HG03097 (cell line): ENCODE measurements at regions not wholly inside any gene's neighbourhood (a gene's known extent, or its start where the extent isn't known, plus 50 kb on each side); places are given as distances from the start of the nearest gene placed in this dataset.

Experiments used
- ATAC-seq: cut with Tn5 transposase; IDR thresholded peaks from one replicate; pipeline ENCODE4 v1.9.1; 2021; ENCODE audit not compliant: unreplicated experiment, low FRiP score

- ATAC-seq: no peak
Measured at GRCh38 chrX:51798701-51799100, 55.5 kb downstream of the GSPT2 start.

DNA sequence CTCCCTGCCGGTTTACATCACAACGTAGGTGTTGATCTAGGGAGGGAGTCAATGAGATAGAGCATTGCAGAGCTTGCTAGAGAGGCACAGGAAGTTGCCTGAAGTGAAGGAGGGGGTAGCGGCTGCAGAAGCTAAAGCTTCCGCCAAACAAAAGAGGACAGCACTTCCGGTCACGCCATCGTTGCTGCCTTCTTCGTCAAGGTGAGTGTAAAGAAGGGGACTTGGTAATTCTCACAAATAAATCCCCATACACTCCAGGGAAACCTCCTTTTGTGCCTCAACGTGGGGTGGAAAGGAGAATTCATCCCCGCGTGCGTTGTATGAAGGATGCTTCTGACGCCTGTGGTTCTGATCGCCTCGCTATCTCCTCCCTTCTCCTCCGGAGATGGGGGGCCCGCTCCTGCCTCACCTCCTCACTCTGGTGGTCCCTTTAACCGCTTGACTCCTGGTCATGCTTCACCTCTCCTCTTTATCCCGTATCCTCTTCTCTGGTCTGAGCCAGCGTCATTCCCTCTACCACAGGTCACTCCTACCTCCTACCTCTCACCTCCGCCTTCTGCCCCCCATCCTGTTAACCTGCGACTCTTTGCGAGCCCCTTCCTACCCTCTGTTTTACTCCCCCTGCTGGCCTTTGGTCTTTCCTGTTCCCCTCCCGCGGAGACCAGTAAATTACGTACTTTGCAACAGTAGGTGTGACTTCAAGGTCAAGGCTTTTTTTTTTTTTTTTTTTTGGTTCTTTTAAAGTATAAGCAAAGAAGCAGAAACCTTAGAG, 59.9 kb downstream of the GSPT2 start:
- peak; percentile 76 for ATAC-seq

- ATAC-seq: no peak
Measured at GRCh38 chrX:51803833-51804232, 60.6 kb downstream of the GSPT2 start.

DNA sequence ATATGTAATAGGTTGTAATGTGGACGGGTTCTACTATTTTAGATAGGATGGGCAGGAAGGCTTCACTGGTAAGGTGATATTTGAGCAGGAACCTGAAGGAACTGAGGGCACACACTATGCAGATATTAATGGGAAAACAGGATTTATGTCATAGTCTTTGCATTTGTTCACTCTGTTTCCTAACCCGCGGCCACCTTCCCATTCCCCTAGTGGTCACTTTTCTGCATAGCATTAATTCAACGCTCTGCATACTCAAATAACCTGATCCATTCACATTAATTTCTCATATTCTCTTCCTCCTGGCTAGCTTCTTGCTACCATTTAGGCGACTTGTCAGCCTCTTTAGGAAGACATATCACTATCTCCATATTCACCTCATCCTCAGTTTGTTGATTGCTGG, 61.5 kb downstream of the GSPT2 start:
- no peak for ATAC-seq

DNA sequence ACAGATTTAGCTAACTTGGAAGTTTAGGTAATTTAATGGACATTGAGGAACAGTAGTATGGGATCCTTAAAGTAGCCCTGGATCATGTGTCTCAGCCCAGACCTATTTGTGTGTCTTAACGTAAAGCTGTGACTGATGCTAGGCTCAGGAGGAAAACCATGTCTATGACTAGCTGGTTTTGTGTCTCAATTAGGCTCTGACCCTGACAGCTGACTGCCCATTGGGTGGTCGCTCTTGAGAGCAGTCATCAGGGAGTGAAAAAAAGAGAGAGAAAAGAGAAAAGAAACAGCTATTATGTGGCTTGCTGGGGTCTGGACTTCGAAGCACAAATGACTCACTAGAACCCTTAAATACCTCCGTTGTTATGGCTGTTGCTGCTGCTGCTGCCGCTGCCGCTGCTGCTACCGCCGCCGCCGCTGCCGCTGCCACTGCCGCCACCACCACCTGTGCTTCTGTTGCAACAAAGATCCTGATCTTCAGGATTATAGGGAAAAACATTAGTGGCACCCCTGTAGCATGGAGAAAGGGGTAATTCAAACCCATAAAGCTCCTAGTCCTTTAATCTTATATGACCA, 70.7 kb downstream of the GSPT2 start:
- no peak for ATAC-seq

DNA sequence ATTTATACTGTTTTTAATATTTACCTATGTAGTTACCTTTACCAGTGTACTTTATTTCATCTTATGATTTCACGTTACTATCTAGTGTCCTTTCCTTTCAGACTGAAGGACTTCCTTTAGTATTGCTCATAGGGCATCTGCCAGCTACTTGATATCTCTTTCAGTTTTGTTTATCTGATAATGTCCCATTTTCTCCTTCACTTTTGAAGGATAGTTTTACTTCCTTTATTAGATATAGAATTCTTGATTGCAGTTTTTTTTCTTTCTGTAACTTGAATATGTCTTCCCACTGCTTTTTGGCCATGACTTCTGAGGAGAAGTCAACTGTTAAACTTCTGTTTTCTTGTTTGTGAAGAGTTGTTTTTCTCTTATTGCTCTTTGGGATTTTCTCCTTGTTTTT, 69.4 kb upstream of the MAGED1 start:
- ATAC-seq: no peak

DNA sequence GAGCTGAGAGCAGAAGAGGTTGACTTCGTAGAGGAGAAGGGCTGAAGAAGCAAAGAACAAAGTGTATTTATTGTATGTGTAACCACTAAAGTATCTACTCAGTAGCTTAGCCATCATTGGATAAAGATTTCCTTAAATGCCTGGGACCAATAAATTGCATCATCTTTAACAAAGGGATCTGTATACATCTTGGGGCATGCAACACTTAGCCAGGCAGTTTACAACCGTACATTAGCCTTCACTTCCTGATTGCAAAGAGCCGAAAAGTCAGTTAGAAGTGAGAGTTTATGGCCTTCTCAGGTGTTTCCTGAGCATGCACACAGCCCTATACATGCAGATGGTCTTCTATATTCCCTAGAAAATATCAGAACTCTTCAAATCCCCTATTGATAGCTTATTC, 68.0 kb upstream of the MAGED1 start:
- no peak for ATAC-seq

DNA sequence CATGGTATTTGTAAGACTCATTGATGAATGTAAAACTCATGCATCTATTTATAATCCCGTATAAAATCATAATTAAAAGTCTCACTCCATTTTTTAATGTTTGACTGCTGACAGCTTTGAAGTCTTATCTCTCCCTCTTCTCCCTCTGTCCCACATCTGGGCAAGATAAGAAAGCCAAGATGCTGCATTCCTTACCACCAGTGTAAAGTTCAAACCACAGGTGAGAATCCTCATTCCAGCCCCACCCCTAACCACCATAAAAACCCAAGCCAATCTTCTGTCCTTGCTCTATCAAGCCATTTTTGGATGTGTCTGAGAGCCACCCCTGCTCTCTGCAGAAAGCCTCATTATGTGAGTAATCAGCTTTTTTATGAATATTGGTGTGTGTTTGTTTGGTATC, 59.3 kb upstream of the MAGED1 start:
- no peak for ATAC-seq

DNA sequence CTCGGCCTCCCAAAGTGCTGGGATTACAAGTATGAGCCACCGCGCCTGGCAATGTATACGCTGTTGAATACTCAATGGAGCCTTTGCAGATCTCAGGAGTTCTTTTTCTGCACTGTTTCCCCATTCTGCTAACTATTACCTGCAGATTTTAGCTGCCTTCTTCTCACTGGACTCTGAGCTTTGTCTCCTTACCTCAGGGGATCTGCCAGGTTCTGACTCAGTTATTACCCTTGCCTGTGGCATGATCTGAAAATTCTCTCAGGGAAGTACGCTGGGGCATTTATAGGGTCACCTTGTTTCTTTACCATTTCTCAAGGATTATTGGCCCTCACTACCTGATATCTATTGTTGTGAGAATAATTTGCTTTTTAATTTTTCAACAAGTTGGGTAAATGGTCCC, 56.6 kb upstream of the MAGED1 start:
- ATAC-seq: no peak

DNA sequence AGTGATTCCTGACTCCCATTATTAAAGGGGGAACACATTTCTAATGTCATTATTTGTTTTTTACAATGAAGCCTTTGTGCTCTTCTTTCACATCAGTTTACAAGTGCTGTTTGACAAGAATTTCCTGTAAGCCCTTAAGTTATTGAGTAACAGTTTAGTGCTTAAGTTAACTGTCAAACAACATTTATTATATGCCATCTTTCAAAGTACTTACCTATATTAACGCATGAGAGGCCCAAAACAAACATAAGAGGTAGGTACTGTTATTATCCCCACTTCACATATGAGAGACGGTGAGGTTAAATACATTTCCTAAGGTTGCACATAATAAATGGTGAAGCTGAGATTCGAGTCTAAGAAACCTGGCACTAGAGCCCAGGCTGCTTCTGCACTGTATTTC, 56.0 kb upstream of the MAGED1 start:
- ATAC-seq: no peak

DNA sequence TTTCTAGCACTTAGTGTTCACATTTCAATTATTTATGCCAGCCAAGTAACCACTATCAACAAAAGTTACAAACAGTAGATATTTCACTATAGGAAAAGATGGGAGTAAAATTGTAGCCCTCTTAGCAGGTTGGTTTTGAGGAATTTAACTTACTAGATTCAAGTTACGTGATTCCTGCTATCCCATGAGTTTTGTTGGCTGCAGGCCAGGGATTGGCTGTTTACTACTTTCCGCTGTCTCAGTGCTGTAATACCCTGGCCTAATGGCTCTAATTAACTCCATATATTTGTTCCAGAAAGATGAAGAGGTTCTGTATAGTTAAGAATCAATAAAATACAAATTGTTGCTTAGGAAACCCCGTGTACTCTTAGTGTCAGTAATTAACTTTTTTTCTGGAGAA, 55.5 kb upstream of the MAGED1 start:
- no peak for ATAC-seq
